Lower lobe of right lung (tissue), 2 donors: ENCODE measurements at regions not wholly inside any gene's neighbourhood (a gene's known extent, or its start where the extent isn't known, plus 50 kb on each side); places are given as distances from the start of the nearest gene placed in this dataset.

ENCODE experiments used
- ATAC-seq, 2 donors: fragments of 200-7000 bp; cut with Tn5 transposase; one replicate each; pipeline ENCODE4 v1.9.1; 2020 to 2022; ENCODE audit warnings: mild to moderate bottlenecking in 2 of 2, moderate library complexity in 2 of 2
- DNase-seq: peaks from one replicate; pipeline ENCODE4 v3.0.0-alpha.2; 2020
- H3K27ac ChIP-seq: fragments of 200-600 bp; one replicate; pipeline ENCODE4 v1.8.0; 2022
- H3K27me3 ChIP-seq: fragments of 200-600 bp; one replicate; pipeline ENCODE4 v1.8.0; 2022; ENCODE audit warnings: low read depth
- H3K36me3 ChIP-seq: fragments of 200-600 bp; one replicate; pipeline ENCODE4 v1.8.0; 2022; ENCODE audit warnings: mild to moderate bottlenecking
- H3K4me1 ChIP-seq: fragments of 200-600 bp; one replicate; pipeline ENCODE4 v1.8.0; 2022
- H3K4me3 ChIP-seq: fragments of 200-600 bp; one replicate; pipeline ENCODE4 v1.8.0; 2022; ENCODE audit warnings: mild to moderate bottlenecking
- H3K9me3 ChIP-seq: fragments of 200-600 bp; one replicate; pipeline ENCODE4 v1.8.0; 2022
- CTCF ChIP-seq: fragments of 200-600 bp; IDR thresholded peaks from one replicate; pipeline ENCODE4 v1.8.0; 2022; ENCODE audit warnings: antibody characterized with exemption, mild to moderate bottlenecking
- intact Hi-C: fragments of 100-400 bp; cut with DNase I; formaldehyde crosslinking; loops from one replicate; pipeline ENCODE4 v1.11.0; 2022
- donor health status: DM: no; HTN: yes; CAD: no; lungs with severe emphysema.

GRCh38 chr12:19962192-19962591, 406.1 kb upstream of the PDE3A start:
- H3K27ac ChIP-seq = no peak overlapping the region
- ATAC-seq (no peak), DNase-seq (no peak)
- H3K36me3 ChIP-seq = no peaks in the 10 kb centered on the region
- H3K4me3 ChIP-seq = no peak overlapping the region
- intact Hi-C loops = no loop called here
- H3K27me3 ChIP-seq = no peaks in the 10 kb centered on the region
- no peaks in the 10 kb centered on the region for H3K9me3 ChIP-seq
- no peak for TF ChIP-seq CTCF
- H3K4me1 ChIP-seq = no peaks in the 10 kb centered on the region

- Histone ChIP-seq H3K4me3 (no peak overlapping the region), H3K27ac (no peak overlapping the region), H3K27me3 (no peaks in the 10 kb centered on the region), H3K4me1 (no peaks in the 10 kb centered on the region), H3K36me3 (no peaks in the 10 kb centered on the region), H3K9me3 (no peaks in the 10 kb centered on the region)
- DNase-seq = no peak
- TF ChIP-seq CTCF = no peak
- ATAC-seq = no peak
- intact Hi-C loops = no loop called here
Observed at GRCh38 chr12:19963972-19964371, 404.4 kb upstream of the PDE3A start.

- Histone ChIP-seq H3K4me3 (no peak overlapping the region), H3K27me3 (no peaks in the 10 kb centered on the region), H3K9me3 (no peaks in the 10 kb centered on the region), H3K36me3 (no peaks in the 10 kb centered on the region), H3K4me1 (no peaks in the 10 kb centered on the region), H3K27ac (no peak overlapping the region)
- ATAC-seq (no peak), DNase-seq (no peak)
- no peak for TF ChIP-seq CTCF
- intact Hi-C loops = no loop called here
Observed at GRCh38 chr12:19964549-19964948, 403.8 kb upstream of the PDE3A start.

- no peak for TF ChIP-seq CTCF
- intact Hi-C loops = no loop called here
Observed at GRCh38 chr12:19965196-19966038, 402.9 kb upstream of the PDE3A start.

GRCh38 chr12:19967001-19967400, 401.3 kb upstream of the PDE3A start:
- intact Hi-C loops = no loop called here
- H3K27ac ChIP-seq = no peak overlapping the region
- no peak overlapping the region for H3K4me3 ChIP-seq
- H3K27me3 ChIP-seq = no peaks in the 10 kb centered on the region
- no peak for TF ChIP-seq CTCF
- no peaks in the 10 kb centered on the region for H3K4me1 ChIP-seq
- DNase-seq (no peak), ATAC-seq (no peak)
- H3K9me3 ChIP-seq = no peaks in the 10 kb centered on the region
- no peaks in the 10 kb centered on the region for H3K36me3 ChIP-seq

More at GRCh38 chr12:19965196-19966038, 402.9 kb upstream of the PDE3A start:
- Histone ChIP-seq H3K27ac (no peak overlapping the region), H3K36me3 (no peaks in the 10 kb centered on the region), H3K4me1 (no peaks in the 10 kb centered on the region), H3K4me3 (no peak overlapping the region), H3K9me3 (no peaks in the 10 kb centered on the region), H3K27me3 (no peaks in the 10 kb centered on the region)
- ATAC-seq (no peak), DNase-seq (no peak)
